Brain microvascular endothelial cell (primary cell): ENCODE measurements at regions not wholly inside any gene's neighbourhood (a gene's known extent, or its start where the extent isn't known, plus 50 kb on each side); places are given as distances from the start of the nearest gene placed in this dataset.
"Not testable (repeated sequence)": the region's sequence is repeated elsewhere in the genome, so short reads cannot be mapped to it uniquely, and the experiment has no call there.

Experiments used
- DNase-seq: peaks from one replicate; pipeline ENCODE4 v3.0.0-alpha.2; 2020
- H3K27ac ChIP-seq: fragments of 250-450 bp; sonication (Bioruptor Pico); 2 replicates; pipeline ENCODE4 v1.5.1; 2020; ENCODE audit warnings: mild to moderate bottlenecking, moderate library complexity
- H3K27me3 ChIP-seq: fragments of 250-450 bp; sonication (Bioruptor Pico); replicated peaks from 2 replicates; pipeline ENCODE4 v1.5.1; 2020; ENCODE audit warnings: mild to moderate bottlenecking
- H3K36me3 ChIP-seq: fragments of 250-450 bp; sonication (Bioruptor Pico); replicated peaks from 2 replicates; pipeline ENCODE4 v1.5.1; 2020; ENCODE audit warnings: mild to moderate bottlenecking
- H3K4me3 ChIP-seq: 2 replicates; pipeline ENCODE4 v1.5.1; 2011; ENCODE audit warnings: low read depth, mild to moderate bottlenecking, control low read depth, low read length, moderate library complexity
- CTCF ChIP-seq: IDR thresholded peaks from 2 replicates; pipeline ENCODE4 v1.5.1; 2011; ENCODE audit warnings: low read depth, mild to moderate bottlenecking, moderate library complexity, low read length, control low read depth, inconsistent platforms; ENCODE audit errors: missing control alignments
- in situ Hi-C: cut with HindIII; loops from 2 replicates; pipeline ENCODE4 v1.10.0; 2017; ENCODE audit warnings: low sequenced_read_pairs, low pct_ligation_motif_present

DNA sequence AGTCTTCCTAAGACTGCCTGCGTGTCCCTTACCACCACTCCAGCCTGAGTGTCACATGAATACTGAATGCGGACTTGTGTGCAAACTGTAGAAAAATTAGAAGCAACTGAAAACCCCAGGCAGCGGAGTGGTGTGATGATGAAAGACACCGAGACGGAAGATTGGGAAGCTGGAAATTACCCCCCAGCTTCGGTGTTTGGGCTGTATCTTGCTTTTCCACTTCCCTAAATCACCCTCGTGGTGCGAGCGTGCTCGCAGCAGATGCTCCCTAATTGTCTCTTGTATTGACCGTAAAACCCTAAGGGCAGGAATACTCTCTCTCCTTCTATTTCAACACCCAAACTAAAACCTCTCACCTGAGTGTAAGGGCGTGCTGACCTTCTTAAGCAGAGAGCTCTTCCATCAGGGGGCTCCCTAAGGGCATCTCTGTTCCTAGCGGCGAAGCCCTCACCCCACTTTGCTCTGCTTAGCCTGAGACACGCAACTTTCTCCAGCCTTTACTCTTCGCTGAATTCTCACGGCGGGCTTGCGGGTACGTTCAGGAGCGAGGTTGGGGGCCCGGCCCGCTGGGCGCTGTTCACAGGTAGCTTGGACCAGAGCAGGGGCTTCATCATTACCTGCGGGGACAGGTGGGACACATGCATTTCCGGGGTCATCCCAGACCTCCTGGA, 62.4 kb downstream of the CRYBB2 start:
- in situ Hi-C loops: no loop called here
- no peak for TF ChIP-seq CTCF
- DNase-seq: no peak
- Histone ChIP-seq H3K4me3 (no peak overlapping the region), H3K36me3 (no peaks in the 10 kb centered on the region), H3K27me3 (peaks cover 38% of the 10 kb centered on the region), H3K27ac (no peak overlapping the region)

GRCh38 chr22:25282346-25282670, 62.9 kb downstream of the CRYBB2 start:
- Histone ChIP-seq H3K36me3 (no peaks in the 10 kb centered on the region), H3K27ac (no peak overlapping the region), H3K27me3 (peaks cover 38% of the 10 kb centered on the region), H3K4me3 (no peak overlapping the region)
- in situ Hi-C loops: no loop called here
- no peak for DNase-seq
- no peak for TF ChIP-seq CTCF

DNA sequence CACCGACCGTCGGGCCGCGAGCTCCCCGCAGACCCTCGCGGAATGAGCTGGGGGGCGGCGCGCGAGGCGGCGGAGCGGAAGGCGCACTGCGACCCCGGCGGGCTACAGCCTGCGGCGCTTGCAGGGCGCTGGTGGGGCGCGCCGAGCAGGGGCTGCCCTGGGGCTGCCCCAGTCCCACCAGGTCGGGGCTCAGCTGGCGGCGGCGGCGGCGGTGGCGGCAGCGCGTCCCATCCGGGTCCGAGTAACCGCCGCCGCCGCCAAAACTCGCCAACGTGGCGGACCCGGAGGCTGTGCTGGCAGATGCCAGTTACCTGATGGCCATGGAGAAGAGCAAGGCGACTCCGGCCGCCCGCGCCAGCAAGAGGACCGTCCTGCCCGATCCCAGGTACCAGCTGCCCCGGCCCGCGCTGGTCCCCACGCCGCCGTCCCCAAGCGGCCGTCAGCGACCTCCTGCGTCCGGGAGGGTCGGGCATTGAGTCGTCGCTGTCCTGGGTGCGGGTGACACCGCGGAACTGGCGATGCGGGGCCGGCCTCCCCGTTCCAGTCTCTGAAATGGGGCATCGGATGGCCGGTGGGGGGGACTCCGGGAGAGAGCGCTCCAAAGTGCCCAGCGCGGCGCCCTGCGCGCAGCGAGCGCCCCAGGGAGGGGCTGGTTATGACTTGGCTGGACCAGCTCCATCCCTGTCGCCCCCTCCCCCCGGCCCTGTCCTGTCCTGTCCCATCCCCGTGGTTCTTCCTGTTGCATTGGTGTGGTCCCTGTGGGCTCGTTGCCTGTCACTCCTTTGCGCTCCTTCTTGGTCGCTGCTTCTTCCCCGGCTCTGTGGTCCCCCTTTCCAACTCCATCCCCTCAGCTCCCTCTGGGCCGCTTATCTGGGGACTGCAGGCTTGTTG, 63.5 kb downstream of the CRYBB2 start:
- H3K27ac ChIP-seq: no peak overlapping the region
- no peak for DNase-seq
- no peak for TF ChIP-seq CTCF
- no peaks in the 10 kb centered on the region for H3K36me3 ChIP-seq
- H3K27me3 ChIP-seq: peaks cover 38% of the 10 kb centered on the region
- no peak overlapping the region for H3K4me3 ChIP-seq
- in situ Hi-C loops: no loop called here

- H3K4me3 ChIP-seq, H3K36me3 ChIP-seq, H3K27ac ChIP-seq, H3K27me3 ChIP-seq, DNase-seq, in situ Hi-C loops: not testable (repeated sequence)
These were observed 69.0 kb downstream of the CRYBB2 start for GRCh38 chr22:25288481-25288880.

DNA sequence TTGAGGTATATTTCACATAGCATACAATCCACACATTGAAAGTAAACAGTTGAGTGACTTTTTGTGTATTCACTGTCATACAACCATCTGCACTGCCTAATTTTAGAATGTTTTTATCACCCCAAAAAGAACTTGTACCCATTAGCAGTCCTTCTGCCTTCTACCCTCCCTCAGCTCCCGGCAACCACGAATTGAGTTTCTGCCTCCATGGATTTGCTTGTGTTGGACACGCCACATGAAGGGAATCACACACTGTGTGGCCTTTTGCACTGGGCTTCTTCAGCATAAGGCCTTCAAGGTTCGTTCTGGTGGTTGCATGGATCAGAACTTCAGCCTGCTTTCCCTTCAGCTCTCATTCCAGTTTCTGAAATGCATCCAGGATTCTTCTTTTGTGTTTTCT, 82.5 kb downstream of the CRYBB2 start:
- H3K27me3 ChIP-seq, in situ Hi-C loops, H3K4me3 ChIP-seq, H3K36me3 ChIP-seq, H3K27ac ChIP-seq, DNase-seq: not testable (repeated sequence)

GRCh38 chr22:25309586-25309985, 90.1 kb downstream of the CRYBB2 start:
- DNase-seq, in situ Hi-C loops, H3K4me3 ChIP-seq, H3K27ac ChIP-seq, H3K27me3 ChIP-seq, H3K36me3 ChIP-seq: not testable (repeated sequence)

- H3K27me3 ChIP-seq, H3K4me3 ChIP-seq, H3K27ac ChIP-seq, DNase-seq, in situ Hi-C loops, H3K36me3 ChIP-seq: not testable (repeated sequence)
These were observed 92.5 kb downstream of the CRYBB2 start for GRCh38 chr22:25311924-25312323.
